ENCODE measurements at regions not wholly inside any gene's neighbourhood (a gene's known extent, or its start where the extent isn't known, plus 50 kb on each side); places are given as distances from the start of the nearest gene placed in this dataset.

DNA sequence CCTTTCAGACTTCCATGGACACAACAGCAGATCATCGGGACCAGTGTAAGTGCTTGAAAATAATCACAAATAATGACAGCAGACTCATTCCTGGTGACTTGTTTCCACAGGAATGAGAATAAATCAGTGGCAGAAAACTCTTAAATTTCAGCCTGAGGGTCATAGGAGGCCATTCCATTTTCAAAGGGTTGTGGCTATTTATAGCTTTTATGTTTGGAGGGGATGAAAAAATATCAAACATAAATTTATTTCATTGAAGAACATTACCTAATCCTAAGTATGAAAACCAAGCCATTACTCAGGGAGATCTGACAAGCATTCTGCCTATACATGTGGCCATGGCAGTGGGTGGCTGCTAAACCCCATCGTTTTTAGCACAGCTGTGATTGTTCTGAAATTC is 173.6 kb upstream of the CNR1 start:
- H3K27ac ChIP-seq: no peak overlapping the region
- TF ChIP-seq, protein P1, sequence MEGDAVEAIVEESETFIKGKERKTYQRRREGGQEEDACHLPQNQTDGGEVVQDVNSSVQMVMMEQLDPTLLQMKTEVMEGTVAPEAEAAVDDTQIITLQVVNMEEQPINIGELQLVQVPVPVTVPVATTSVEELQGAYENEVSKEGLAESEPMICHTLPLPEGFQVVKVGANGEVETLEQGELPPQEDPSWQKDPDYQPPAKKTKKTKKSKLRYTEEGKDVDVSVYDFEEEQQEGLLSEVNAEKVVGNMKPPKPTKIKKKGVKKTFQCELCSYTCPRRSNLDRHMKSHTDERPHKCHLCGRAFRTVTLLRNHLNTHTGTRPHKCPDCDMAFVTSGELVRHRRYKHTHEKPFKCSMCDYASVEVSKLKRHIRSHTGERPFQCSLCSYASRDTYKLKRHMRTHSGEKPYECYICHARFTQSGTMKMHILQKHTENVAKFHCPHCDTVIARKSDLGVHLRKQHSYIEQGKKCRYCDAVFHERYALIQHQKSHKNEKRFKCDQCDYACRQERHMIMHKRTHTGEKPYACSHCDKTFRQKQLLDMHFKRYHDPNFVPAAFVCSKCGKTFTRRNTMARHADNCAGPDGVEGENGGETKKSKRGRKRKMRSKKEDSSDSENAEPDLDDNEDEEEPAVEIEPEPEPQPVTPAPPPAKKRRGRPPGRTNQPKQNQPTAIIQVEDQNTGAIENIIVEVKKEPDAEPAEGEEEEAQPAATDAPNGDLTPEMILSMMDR (IDR thresholded peaks at IDR 0.05): no peak
- intact Hi-C loops (cut with DNase I; ENCODE audit: low total_unique reads): no loop called here
- H3K4me1 ChIP-seq: peaks cover 0 to 8% (median 0%) of the 10 kb centered on the region in 4 donors
- no peak for DNase-seq
- no peak overlapping the region for H3K4me3 ChIP-seq
- H3K36me3 ChIP-seq: no peaks in the 10 kb centered on the region
- H3K9me3 ChIP-seq: no peaks in the 10 kb centered on the region
- H3K27me3 ChIP-seq: no peaks in the 10 kb centered on the region

DNA sequence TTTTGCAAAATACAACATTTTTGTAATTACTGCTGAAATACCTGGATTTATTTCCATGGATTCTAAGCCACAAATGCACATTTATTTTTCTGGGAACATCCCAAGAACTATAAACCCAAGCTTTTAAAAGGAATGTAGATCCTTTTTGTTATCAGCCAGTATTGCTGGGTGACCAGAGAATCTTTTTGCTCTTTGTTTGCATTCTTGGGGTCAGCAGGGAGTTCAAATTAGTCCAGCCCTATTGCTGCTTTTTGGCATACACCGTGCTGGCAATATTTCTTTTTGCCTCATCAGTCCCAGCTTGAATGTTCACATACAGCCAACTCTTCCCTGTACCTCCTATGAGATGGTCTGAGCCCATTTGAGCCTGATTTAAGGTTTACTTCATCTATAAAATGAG is 155.2 kb upstream of the CNR1 start:
- no peaks in the 10 kb centered on the region for H3K4me1 ChIP-seq
- H3K4me3 ChIP-seq: no peak overlapping the region
- no peak for DNase-seq
- intact Hi-C loops (cut with DNase I; ENCODE audit: low total_unique reads): no loop called here
- no peak overlapping the region for H3K27ac ChIP-seq
- no peaks in the 10 kb centered on the region for H3K27me3 ChIP-seq
- no peaks in the 10 kb centered on the region for H3K36me3 ChIP-seq
- H3K9me3 ChIP-seq: no peaks in the 10 kb centered on the region
- TF ChIP-seq, protein P1 (IDR thresholded peaks at IDR 0.05): no peak

DNA sequence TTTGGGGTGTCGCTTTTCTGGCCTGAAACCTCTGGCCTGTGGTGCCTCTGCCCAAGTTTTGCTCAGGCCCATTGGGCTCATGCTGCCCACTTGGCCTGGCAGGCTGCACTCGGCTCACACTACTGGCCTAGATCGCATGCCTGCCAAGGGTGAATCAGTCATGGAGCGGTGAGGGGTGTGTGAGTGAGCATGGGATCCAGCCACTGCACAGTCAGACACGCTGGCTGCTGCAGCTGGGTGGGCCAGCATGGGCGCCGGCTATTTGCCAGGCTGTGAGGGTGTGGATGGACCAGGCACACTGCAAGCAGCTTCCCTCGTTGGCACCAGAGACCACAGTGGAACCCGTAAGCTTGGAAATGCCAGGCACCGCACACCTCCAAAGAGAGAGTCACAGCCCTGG is 145.4 kb upstream of the CNR1 start:
- TF ChIP-seq, protein P1 (IDR thresholded peaks at IDR 0.05): no peak
- H3K27ac ChIP-seq: no peak overlapping the region
- no peaks in the 10 kb centered on the region for H3K4me1 ChIP-seq
- DNase-seq: no peak
- no peaks in the 10 kb centered on the region for H3K27me3 ChIP-seq
- H3K4me3 ChIP-seq: no peak overlapping the region
- no peaks in the 10 kb centered on the region for H3K9me3 ChIP-seq
- no peaks in the 10 kb centered on the region for H3K36me3 ChIP-seq
- intact Hi-C loops (cut with DNase I; ENCODE audit: low total_unique reads): no loop called here

DNA sequence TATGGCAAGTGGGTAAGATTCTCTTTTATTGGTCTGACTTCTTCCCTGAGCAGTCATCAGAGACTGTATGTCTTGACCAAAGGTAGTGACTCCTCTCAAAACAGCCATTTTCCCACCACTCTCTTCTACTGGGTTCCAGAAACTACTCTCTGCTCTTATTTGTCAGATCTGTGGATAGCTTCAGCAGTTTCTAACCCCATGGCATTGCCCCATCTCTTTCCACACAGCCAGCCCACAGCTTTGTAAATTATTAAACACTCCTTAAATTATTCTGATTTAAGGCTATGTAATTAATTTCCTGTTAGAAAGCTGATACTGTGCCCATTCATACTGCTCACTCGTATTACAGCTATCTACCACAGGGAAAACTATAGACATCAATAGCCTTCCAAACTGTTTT is 138.4 kb upstream of the CNR1 start:
- no peaks in the 10 kb centered on the region for H3K9me3 ChIP-seq
- intact Hi-C loops (cut with DNase I; ENCODE audit: low total_unique reads): no loop called here
- TF ChIP-seq, protein P1 (IDR thresholded peaks at IDR 0.05): no peak
- no peaks in the 10 kb centered on the region for H3K27me3 ChIP-seq
- H3K27ac ChIP-seq: no peak overlapping the region
- peaks cover 0 to 9% (median 0%) of the 10 kb centered on the region in 4 donors for H3K4me1 ChIP-seq
- no peaks in the 10 kb centered on the region for H3K36me3 ChIP-seq
- H3K4me3 ChIP-seq: no peak overlapping the region
- DNase-seq: no peak

DNA sequence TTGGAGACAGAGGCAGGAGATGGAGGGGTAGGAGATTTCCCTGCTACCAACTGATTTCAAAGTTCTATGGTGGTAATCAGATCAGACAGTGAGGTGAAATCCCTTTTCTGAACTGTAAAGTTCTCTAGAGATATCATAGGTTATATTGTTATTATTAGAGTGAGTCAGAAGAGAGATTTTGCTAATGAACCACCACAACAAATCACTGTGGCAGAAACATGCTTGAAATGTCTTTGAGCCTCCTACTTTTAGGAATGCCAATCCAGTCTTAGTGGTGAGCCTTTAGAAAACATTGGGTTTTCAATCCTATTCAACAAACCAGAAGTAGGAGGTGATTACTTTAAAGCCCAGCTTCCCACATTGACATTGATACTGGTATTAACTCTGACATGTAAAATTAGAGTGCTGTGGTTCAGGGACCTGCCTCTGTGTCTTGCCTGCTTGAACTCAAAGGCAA is 136.7 kb upstream of the CNR1 start:
- no peak overlapping the region for H3K27ac ChIP-seq
- no peak for DNase-seq
- no peaks in the 10 kb centered on the region for H3K9me3 ChIP-seq

More for the DNA sequence above, 136.7 kb upstream of the CNR1 start:
- TF ChIP-seq, protein P1 (IDR thresholded peaks at IDR 0.05): no peak
- Histone ChIP-seq H3K36me3 (no peaks in the 10 kb centered on the region), H3K27me3 (no peaks in the 10 kb centered on the region), H3K4me1 (peaks cover 0 to 12% (median 0%) of the 10 kb centered on the region in 4 donors), H3K4me3 (no peak overlapping the region)
- intact Hi-C loops (cut with DNase I; ENCODE audit: low total_unique reads): no loop called here
